Ovary (tissue), 7 donors: ENCODE measurements at regions not wholly inside any gene's neighbourhood (a gene's known extent, or its start where the extent isn't known, plus 50 kb on each side); places are given as distances from the start of the nearest gene placed in this dataset.

Experiments
- DNase-seq, 5 donors: peaks; one replicate each; pipeline ENCODE4 v3.0.0-alpha.2; 2019 to 2020
- H3K27ac ChIP-seq, 2 donors: fragments of 200-600 bp; one replicate each; pipeline versions ENCODE4 v1.5.1 to v1.8.0; 2019 to 2022
- H3K27me3 ChIP-seq: fragments of 200-600 bp; one replicate; pipeline ENCODE4 v1.8.0; 2022
- H3K36me3 ChIP-seq: fragments of 200-600 bp; sonication (generic); one replicate; pipeline ENCODE4 v1.5.1; 2019
- H3K4me1 ChIP-seq: one replicate; pipeline ENCODE4 v1.8.1; 2013; ENCODE audit warnings: mild to moderate bottlenecking, moderate library complexity; ENCODE audit not compliant: insufficient read depth
- H3K4me3 ChIP-seq: fragments of 200-600 bp; sonication (generic); one replicate; pipeline ENCODE4 v1.5.1; 2017
- H3K9me3 ChIP-seq, 2 donors: fragments of 200-600 bp in 1 of 2; sonication (generic) in 1 of 2; one replicate each; pipeline versions ENCODE4 v1.5.1 to v1.8.1; 2013 to 2019; ENCODE audit warnings: mild to moderate bottlenecking in 1 of 2, moderate library complexity in 1 of 2
- CTCF ChIP-seq, 3 donors: fragments of 450-650 bp in 2 of 3; fragments of 200-600 bp in 1 of 3; IDR thresholded peaks; one replicate each; pipeline versions ENCODE4 v1.5.1 to v1.8.0; 2016 to 2022; ENCODE audit warnings: antibody characterized with exemption in 3 of 3, mild to moderate bottlenecking in 1 of 3
- EP300 ChIP-seq: sonication (generic); formaldehyde crosslinking; IDR thresholded peaks from one replicate; pipeline ENCODE4 v1.6.1; 2017; ENCODE audit warnings: antibody characterized with exemption
- POLR2A ChIP-seq: fragments of 450-650 bp; IDR thresholded peaks from one replicate; pipeline ENCODE4 v1.6.1; 2017; ENCODE audit warnings: antibody characterized with exemption, mild to moderate bottlenecking, moderate library complexity
- WGBS, 3 donors: extraction: QIAGEN DNeasy Blood & Tissue Kit in 1 of 3; methylation state at CpG; one replicate each; pipeline versions ENCODE4 v1.1.5 to v1.1.7; 2013 to 2017; 5-methylcytosine and 5-hydroxymethylcytosine counted together
- intact Hi-C, 4 donors: fragments of 100-400 bp; cut with DNase I; formaldehyde crosslinking; loops; one replicate each; pipeline versions ENCODE4 v1.11.0 to v1.15.1; 2022 to 2023
- donor health status: DM: no; HTN: no; CAD: no; lungs with moderate emphysema.
- donor health status: DM: no; HTN: no; CAD: no.
- donor health status: Bipolar disorder and iron deficiency.
- donor health status: DM: no; HTN: no; CAD: no.
- donor health status: DM: yes; HTN: yes; CAD: no.

GRCh38 chr10:85235258-85235657, 906.9 kb downstream of the CCSER2 start:
- TF ChIP-seq EP300 (no peak), POLR2A (no peak), CTCF (IDR thresholded peaks at IDR 0.05) (no peak)
- Histone ChIP-seq H3K36me3 (no peaks in the 10 kb centered on the region), H3K4me3 (no peak overlapping the region), H3K27me3 (no peaks in the 10 kb centered on the region), H3K27ac (no peak overlapping the region), H3K4me1 (no peaks in the 10 kb centered on the region), H3K9me3 (no peaks in the 10 kb centered on the region)
- intact Hi-C loops: no loop called here
- DNase-seq: no peak
- WGBS, 3 donors: 22 to 45% (median 30%) methylated on average over 2 of the region's 2 CpGs

DNA sequence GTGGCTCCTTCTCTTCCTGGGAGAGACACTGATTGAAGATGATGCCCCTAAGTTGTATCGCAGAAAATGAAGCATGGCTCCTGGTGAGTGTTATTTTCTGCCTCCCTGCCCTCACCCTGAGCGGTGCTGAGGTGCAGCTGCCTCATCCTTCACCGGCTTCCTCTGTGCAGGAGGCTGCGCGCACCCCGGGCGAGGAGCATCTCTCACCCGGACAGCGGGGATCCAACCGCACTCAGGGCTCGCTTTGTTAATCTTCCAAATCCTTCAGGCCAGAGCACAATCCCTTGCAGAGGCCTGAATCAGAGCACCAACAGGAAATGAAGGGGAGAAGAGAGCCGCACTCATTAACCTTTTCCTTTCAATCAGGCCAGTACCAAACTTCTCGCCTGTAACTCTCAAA, 910.3 kb downstream of the CCSER2 start:
- no peaks in the 10 kb centered on the region for H3K9me3 ChIP-seq
- intact Hi-C loops: no loop called here
- no peaks in the 10 kb centered on the region for H3K36me3 ChIP-seq
- H3K4me3 ChIP-seq: no peak overlapping the region
- H3K27ac ChIP-seq: no peak overlapping the region
- no peak for TF ChIP-seq POLR2A
- TF ChIP-seq EP300: no peak
- TF ChIP-seq CTCF (IDR thresholded peaks at IDR 0.05): no peak
- H3K4me1 ChIP-seq: no peaks in the 10 kb centered on the region
- DNase-seq: no peak
- no peaks in the 10 kb centered on the region for H3K27me3 ChIP-seq
- WGBS, 3 donors: 91 to 94% (median 91%) methylated on average over 13 of the region's 13 CpGs

GRCh38 chr10:85250304-85250703, 921.9 kb downstream of the CCSER2 start:
- intact Hi-C loops: no loop called here
- Histone ChIP-seq H3K36me3 (no peaks in the 10 kb centered on the region), H3K4me1 (no peaks in the 10 kb centered on the region), H3K27me3 (no peaks in the 10 kb centered on the region), H3K9me3 (no peaks in the 10 kb centered on the region), H3K4me3 (no peak overlapping the region), H3K27ac (no peak overlapping the region)
- no peak for DNase-seq
- WGBS, 3 donors: 74 to 86% (median 77%) methylated on average over 5 of the region's 5 CpGs
- TF ChIP-seq EP300 (no peak), CTCF (IDR thresholded peaks at IDR 0.05) (no peak), POLR2A (no peak)

DNA sequence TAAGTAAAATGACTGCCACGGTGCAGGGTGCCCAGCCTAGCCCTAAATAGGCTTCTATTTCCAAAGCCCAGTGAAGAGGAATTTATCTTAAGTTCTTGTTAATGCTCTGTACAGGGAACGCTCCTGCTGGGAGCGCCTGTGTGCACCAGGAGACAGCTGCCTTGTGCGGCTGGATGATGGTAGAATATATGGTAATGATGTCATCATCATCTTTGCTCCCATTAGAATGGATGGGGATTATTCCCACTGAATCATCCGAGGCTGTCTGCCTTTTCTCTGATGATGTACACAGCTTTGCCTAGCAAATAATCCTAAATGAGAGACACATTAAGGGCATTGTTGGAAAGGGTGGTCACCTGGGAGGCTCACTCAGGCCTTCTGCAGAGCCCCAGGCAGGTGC, 928.1 kb downstream of the CCSER2 start:
- Histone ChIP-seq H3K27ac (no peak overlapping the region), H3K4me3 (no peak overlapping the region), H3K4me1 (no peaks in the 10 kb centered on the region), H3K9me3 (no peaks in the 10 kb centered on the region), H3K27me3 (no peaks in the 10 kb centered on the region), H3K36me3 (no peaks in the 10 kb centered on the region)
- TF ChIP-seq CTCF (IDR thresholded peaks at IDR 0.05): no peak
- TF ChIP-seq EP300: no peak
- no peak for TF ChIP-seq POLR2A
- intact Hi-C loops: no loop called here
- 71 to 77% (median 72%) methylated on average over 5 of the region's 5 CpGs for WGBS, 3 donors
- DNase-seq: no peak

DNA sequence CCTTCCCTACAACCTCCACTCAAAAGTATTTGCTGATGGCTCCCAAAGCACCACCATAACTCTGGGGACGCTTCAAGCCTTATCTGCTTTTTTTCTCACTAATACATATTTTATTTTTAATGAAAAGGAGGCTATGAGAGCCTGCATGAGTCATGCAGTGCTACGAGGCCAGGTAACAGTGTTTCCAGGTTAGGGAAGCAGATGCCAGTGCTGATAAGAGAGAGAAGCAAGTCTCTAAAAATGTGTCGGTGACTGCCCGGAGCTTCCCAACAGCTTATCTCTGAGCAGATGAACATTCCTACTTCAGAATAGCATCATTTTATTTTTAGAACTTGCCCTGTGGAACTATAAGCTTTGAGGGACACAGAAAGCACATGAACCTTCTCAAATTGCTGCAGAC, 931.5 kb downstream of the CCSER2 start:
- TF ChIP-seq EP300 (no peak), POLR2A (no peak), CTCF (IDR thresholded peaks at IDR 0.05) (no peak)
- Histone ChIP-seq H3K4me3 (no peak overlapping the region), H3K9me3 (no peaks in the 10 kb centered on the region), H3K4me1 (no peaks in the 10 kb centered on the region), H3K27ac (no peak overlapping the region), H3K36me3 (no peaks in the 10 kb centered on the region), H3K27me3 (no peaks in the 10 kb centered on the region)
- WGBS, 3 donors: 57 to 60% (median 60%) methylated on average over 4 of the region's 4 CpGs
- intact Hi-C loops: no loop called here
- no peak for DNase-seq
